Activated naive CD8-positive, alpha-beta T cell treated with anti-CD3 and anti-CD28 coated beads, Interleukin-2, amount 50 U/mL, for 24 hours (primary cell): ENCODE measurements at regions not wholly inside any gene's neighbourhood (a gene's known extent, or its start where the extent isn't known, plus 50 kb on each side); places are given as distances from the start of the nearest gene placed in this dataset.

ENCODE experiments used
- ATAC-seq: fragments of 150-1000 bp; cut with Tn5 transposase; one replicate; pipeline ENCODE4 v1.10.0; 2021
- DNase-seq: peaks from one replicate; pipeline ENCODE4 v3.0.0; 2021
- H3K27ac Mint-ChIP-seq: one replicate; pipeline ENCODE4 v1.8.0; 2021; ENCODE audit warnings: mild to moderate bottlenecking, mixed read lengths
- H3K27me3 Mint-ChIP-seq: one replicate; pipeline ENCODE4 v1.8.0; 2021; ENCODE audit warnings: mixed read lengths
- H3K36me3 Mint-ChIP-seq: one replicate; pipeline ENCODE4 v1.8.0; 2021; ENCODE audit warnings: low read depth, mixed read lengths
- H3K4me1 Mint-ChIP-seq: one replicate; pipeline ENCODE4 v1.8.0; 2021; ENCODE audit warnings: mixed read lengths
- H3K4me3 Mint-ChIP-seq: one replicate; pipeline ENCODE4 v1.8.0; 2021; ENCODE audit warnings: mild to moderate bottlenecking, moderate library complexity, mixed read lengths
- H3K9me3 Mint-ChIP-seq: one replicate; pipeline ENCODE4 v1.8.0; 2021; ENCODE audit warnings: mixed read lengths

GRCh38 chr5:15391704-15392397 lies 108.1 kb upstream of the FBXL7 start:
- DNase-seq (no peak), ATAC-seq (no peak)
- no peaks in the 10 kb centered on the region for H3K36me3 Mint-ChIP-seq
- no peak overlapping the region for H3K27ac Mint-ChIP-seq
- peaks cover 7% of the 10 kb centered on the region for H3K9me3 Mint-ChIP-seq
- H3K4me3 Mint-ChIP-seq = no peak overlapping the region
- no peaks in the 10 kb centered on the region for H3K4me1 Mint-ChIP-seq
- no peaks in the 10 kb centered on the region for H3K27me3 Mint-ChIP-seq

GRCh38 chr5:15388866-15389265 lies 111.1 kb upstream of the FBXL7 start:
- peaks cover 3% of the 10 kb centered on the region for H3K9me3 Mint-ChIP-seq
- DNase-seq = no peak
- H3K4me3 Mint-ChIP-seq = no peak overlapping the region
- no peaks in the 10 kb centered on the region for H3K27me3 Mint-ChIP-seq
- no peak for ATAC-seq
- H3K36me3 Mint-ChIP-seq = no peaks in the 10 kb centered on the region
- H3K27ac Mint-ChIP-seq = no peak overlapping the region
- H3K4me1 Mint-ChIP-seq = no peaks in the 10 kb centered on the region

GRCh38 chr5:15387931-15388524 lies 112.0 kb upstream of the FBXL7 start:
- H3K9me3 Mint-ChIP-seq = no peaks in the 10 kb centered on the region
- ATAC-seq (no peak), DNase-seq (no peak)
- no peak overlapping the region for H3K27ac Mint-ChIP-seq
- no peaks in the 10 kb centered on the region for H3K27me3 Mint-ChIP-seq
- no peaks in the 10 kb centered on the region for H3K4me1 Mint-ChIP-seq
- H3K36me3 Mint-ChIP-seq = no peaks in the 10 kb centered on the region
- H3K4me3 Mint-ChIP-seq = no peak overlapping the region

GRCh38 chr5:15386122-15386521 lies 113.9 kb upstream of the FBXL7 start:
- no peak overlapping the region for H3K4me3 Mint-ChIP-seq
- H3K9me3 Mint-ChIP-seq = no peaks in the 10 kb centered on the region
- H3K36me3 Mint-ChIP-seq = no peaks in the 10 kb centered on the region
- no peak overlapping the region for H3K27ac Mint-ChIP-seq
- no peak for DNase-seq
- H3K27me3 Mint-ChIP-seq = no peaks in the 10 kb centered on the region
- no peak for ATAC-seq
- H3K4me1 Mint-ChIP-seq = no peaks in the 10 kb centered on the region

- Mint-ChIP-seq H3K36me3 (no peaks in the 10 kb centered on the region), H3K4me1 (no peaks in the 10 kb centered on the region), H3K9me3 (no peaks in the 10 kb centered on the region), H3K27ac (no peak overlapping the region), H3K4me3 (no peak overlapping the region), H3K27me3 (no peaks in the 10 kb centered on the region)
- DNase-seq (no peak), ATAC-seq (no peak)
Measured at GRCh38 chr5:15385553-15385952, 114.4 kb upstream of the FBXL7 start.

GRCh38 chr5:15385037-15385436 lies 114.9 kb upstream of the FBXL7 start:
- ATAC-seq (no peak), DNase-seq (no peak)
- no peaks in the 10 kb centered on the region for H3K4me1 Mint-ChIP-seq
- H3K36me3 Mint-ChIP-seq = no peaks in the 10 kb centered on the region
- no peak overlapping the region for H3K27ac Mint-ChIP-seq
- no peaks in the 10 kb centered on the region for H3K27me3 Mint-ChIP-seq
- no peaks in the 10 kb centered on the region for H3K9me3 Mint-ChIP-seq
- no peak overlapping the region for H3K4me3 Mint-ChIP-seq

- DNase-seq = no peak
- no peaks in the 10 kb centered on the region for H3K36me3 Mint-ChIP-seq
- no peaks in the 10 kb centered on the region for H3K4me1 Mint-ChIP-seq
- H3K9me3 Mint-ChIP-seq = no peaks in the 10 kb centered on the region
- H3K27ac Mint-ChIP-seq = no peak overlapping the region
- no peak for ATAC-seq
- no peaks in the 10 kb centered on the region for H3K27me3 Mint-ChIP-seq
- H3K4me3 Mint-ChIP-seq = no peak overlapping the region
Measured at GRCh38 chr5:15384581-15384980, 115.4 kb upstream of the FBXL7 start.

GRCh38 chr5:15384176-15384575 lies 115.8 kb upstream of the FBXL7 start:
- Mint-ChIP-seq H3K27ac (no peak overlapping the region), H3K4me1 (no peaks in the 10 kb centered on the region), H3K4me3 (no peak overlapping the region), H3K27me3 (no peaks in the 10 kb centered on the region), H3K36me3 (no peaks in the 10 kb centered on the region), H3K9me3 (no peaks in the 10 kb centered on the region)
- ATAC-seq = no peak
- no peak for DNase-seq

- Mint-ChIP-seq H3K9me3 (no peaks in the 10 kb centered on the region), H3K27me3 (no peaks in the 10 kb centered on the region), H3K36me3 (no peaks in the 10 kb centered on the region), H3K4me1 (no peaks in the 10 kb centered on the region), H3K4me3 (no peak overlapping the region), H3K27ac (no peak overlapping the region)
- ATAC-seq (no peak), DNase-seq (no peak)
Measured at GRCh38 chr5:15383469-15383868, 116.5 kb upstream of the FBXL7 start.

- H3K36me3 Mint-ChIP-seq = no peaks in the 10 kb centered on the region
- no peak overlapping the region for H3K27ac Mint-ChIP-seq
- ATAC-seq = no peak
- no peaks in the 10 kb centered on the region for H3K27me3 Mint-ChIP-seq
- no peak for DNase-seq
- no peak overlapping the region for H3K4me3 Mint-ChIP-seq
- H3K9me3 Mint-ChIP-seq = no peaks in the 10 kb centered on the region
- no peaks in the 10 kb centered on the region for H3K4me1 Mint-ChIP-seq
Measured at GRCh38 chr5:15383021-15383420, 117.0 kb upstream of the FBXL7 start.

- no peaks in the 10 kb centered on the region for H3K27me3 Mint-ChIP-seq
- ATAC-seq = no peak
- H3K4me3 Mint-ChIP-seq = no peak overlapping the region
- H3K27ac Mint-ChIP-seq = no peak overlapping the region
- no peak for DNase-seq
- H3K36me3 Mint-ChIP-seq = no peaks in the 10 kb centered on the region
- no peaks in the 10 kb centered on the region for H3K4me1 Mint-ChIP-seq
- peaks cover 4% of the 10 kb centered on the region for H3K9me3 Mint-ChIP-seq
Measured at GRCh38 chr5:15377573-15378340, 122.2 kb upstream of the FBXL7 start.

- H3K27me3 Mint-ChIP-seq = no peaks in the 10 kb centered on the region
- DNase-seq = no peak
- H3K9me3 Mint-ChIP-seq = peaks cover 4% of the 10 kb centered on the region
- H3K27ac Mint-ChIP-seq = no peak overlapping the region
- ATAC-seq = no peak
- no peak overlapping the region for H3K4me3 Mint-ChIP-seq
- H3K4me1 Mint-ChIP-seq = no peaks in the 10 kb centered on the region
- H3K36me3 Mint-ChIP-seq = no peaks in the 10 kb centered on the region
Measured at GRCh38 chr5:15376803-15377202, 123.2 kb upstream of the FBXL7 start.

- peaks cover 4% of the 10 kb centered on the region for H3K9me3 Mint-ChIP-seq
- no peak for DNase-seq
- H3K36me3 Mint-ChIP-seq = no peaks in the 10 kb centered on the region
- H3K4me3 Mint-ChIP-seq = no peak overlapping the region
- no peak overlapping the region for H3K27ac Mint-ChIP-seq
- H3K4me1 Mint-ChIP-seq = no peaks in the 10 kb centered on the region
- no peaks in the 10 kb centered on the region for H3K27me3 Mint-ChIP-seq
- no peak for ATAC-seq
Measured at GRCh38 chr5:15376088-15376487, 123.9 kb upstream of the FBXL7 start.

- no peak for ATAC-seq
- Mint-ChIP-seq H3K4me3 (no peak overlapping the region), H3K9me3 (peaks cover 4% of the 10 kb centered on the region)
Measured at GRCh38 chr5:15375559-15375958, 124.4 kb upstream of the FBXL7 start.

GRCh38 chr5:15374886-15375285 lies 125.1 kb upstream of the FBXL7 start:
- no peaks in the 10 kb centered on the region for H3K27me3 Mint-ChIP-seq
- DNase-seq = no peak
- ATAC-seq = no peak

More at GRCh38 chr5:15375559-15375958, 124.4 kb upstream of the FBXL7 start:
- Mint-ChIP-seq H3K27ac (no peak overlapping the region), H3K4me1 (no peaks in the 10 kb centered on the region), H3K36me3 (no peaks in the 10 kb centered on the region), H3K27me3 (no peaks in the 10 kb centered on the region)
- no peak for DNase-seq

More at GRCh38 chr5:15374886-15375285, 125.1 kb upstream of the FBXL7 start:
- Mint-ChIP-seq H3K36me3 (no peaks in the 10 kb centered on the region), H3K4me3 (no peak overlapping the region), H3K4me1 (no peaks in the 10 kb centered on the region), H3K27ac (no peak overlapping the region), H3K9me3 (peaks cover 4% of the 10 kb centered on the region)
